ENCODE measurements at regions not wholly inside any gene's neighbourhood (a gene's known extent, or its start where the extent isn't known, plus 50 kb on each side); places are given as distances from the start of the nearest gene placed in this dataset.

DNA sequence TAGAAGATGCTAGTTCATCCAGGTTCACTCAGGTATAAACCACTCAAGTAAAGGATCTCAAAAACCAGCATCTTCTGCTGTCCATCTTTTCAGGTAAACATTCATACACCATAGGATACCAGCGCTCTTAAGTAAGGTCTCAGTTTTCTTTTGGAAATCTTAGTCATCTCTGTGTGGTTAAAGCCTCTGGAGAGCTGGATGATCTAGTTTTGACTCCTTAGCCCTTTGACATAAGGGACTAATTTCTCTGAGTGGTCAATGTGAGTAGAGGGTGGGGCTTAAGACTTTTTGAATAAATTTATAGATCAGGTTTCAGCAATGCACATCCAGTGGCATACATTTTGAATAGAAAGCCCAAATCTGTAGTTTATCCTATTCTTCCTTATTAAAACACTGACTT lies 92.3 kb downstream of the CTH start (continued):
- TF ChIP-seq YY1 (IDR thresholded peaks at IDR 0.05; ENCODE audit: extremely low read depth, insufficient replicate concordance, low read depth, low read length), result no peak
- no peak for TF ChIP-seq ZFX (IDR thresholded peaks at IDR 0.05)
- no peak for TF ChIP-seq CBX3 (IDR thresholded peaks at IDR 0.05; ENCODE audit: low read depth)
- TF ChIP-seq, protein P1, sequence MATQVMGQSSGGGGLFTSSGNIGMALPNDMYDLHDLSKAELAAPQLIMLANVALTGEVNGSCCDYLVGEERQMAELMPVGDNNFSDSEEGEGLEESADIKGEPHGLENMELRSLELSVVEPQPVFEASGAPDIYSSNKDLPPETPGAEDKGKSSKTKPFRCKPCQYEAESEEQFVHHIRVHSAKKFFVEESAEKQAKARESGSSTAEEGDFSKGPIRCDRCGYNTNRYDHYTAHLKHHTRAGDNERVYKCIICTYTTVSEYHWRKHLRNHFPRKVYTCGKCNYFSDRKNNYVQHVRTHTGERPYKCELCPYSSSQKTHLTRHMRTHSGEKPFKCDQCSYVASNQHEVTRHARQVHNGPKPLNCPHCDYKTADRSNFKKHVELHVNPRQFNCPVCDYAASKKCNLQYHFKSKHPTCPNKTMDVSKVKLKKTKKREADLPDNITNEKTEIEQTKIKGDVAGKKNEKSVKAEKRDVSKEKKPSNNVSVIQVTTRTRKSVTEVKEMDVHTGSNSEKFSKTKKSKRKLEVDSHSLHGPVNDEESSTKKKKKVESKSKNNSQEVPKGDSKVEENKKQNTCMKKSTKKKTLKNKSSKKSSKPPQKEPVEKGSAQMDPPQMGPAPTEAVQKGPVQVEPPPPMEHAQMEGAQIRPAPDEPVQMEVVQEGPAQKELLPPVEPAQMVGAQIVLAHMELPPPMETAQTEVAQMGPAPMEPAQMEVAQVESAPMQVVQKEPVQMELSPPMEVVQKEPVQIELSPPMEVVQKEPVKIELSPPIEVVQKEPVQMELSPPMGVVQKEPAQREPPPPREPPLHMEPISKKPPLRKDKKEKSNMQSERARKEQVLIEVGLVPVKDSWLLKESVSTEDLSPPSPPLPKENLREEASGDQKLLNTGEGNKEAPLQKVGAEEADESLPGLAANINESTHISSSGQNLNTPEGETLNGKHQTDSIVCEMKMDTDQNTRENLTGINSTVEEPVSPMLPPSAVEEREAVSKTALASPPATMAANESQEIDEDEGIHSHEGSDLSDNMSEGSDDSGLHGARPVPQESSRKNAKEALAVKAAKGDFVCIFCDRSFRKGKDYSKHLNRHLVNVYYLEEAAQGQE (IDR thresholded peaks at IDR 0.05; ENCODE audit: low read depth), result no peak
- TF ChIP-seq EZH2 (IDR thresholded peaks at IDR 0.05), result no peak
- TF ChIP-seq, protein P2, sequence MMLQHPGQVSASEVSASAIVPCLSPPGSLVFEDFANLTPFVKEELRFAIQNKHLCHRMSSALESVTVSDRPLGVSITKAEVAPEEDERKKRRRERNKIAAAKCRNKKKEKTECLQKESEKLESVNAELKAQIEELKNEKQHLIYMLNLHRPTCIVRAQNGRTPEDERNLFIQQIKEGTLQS (IDR thresholded peaks at IDR 0.05), result no peak

DNA sequence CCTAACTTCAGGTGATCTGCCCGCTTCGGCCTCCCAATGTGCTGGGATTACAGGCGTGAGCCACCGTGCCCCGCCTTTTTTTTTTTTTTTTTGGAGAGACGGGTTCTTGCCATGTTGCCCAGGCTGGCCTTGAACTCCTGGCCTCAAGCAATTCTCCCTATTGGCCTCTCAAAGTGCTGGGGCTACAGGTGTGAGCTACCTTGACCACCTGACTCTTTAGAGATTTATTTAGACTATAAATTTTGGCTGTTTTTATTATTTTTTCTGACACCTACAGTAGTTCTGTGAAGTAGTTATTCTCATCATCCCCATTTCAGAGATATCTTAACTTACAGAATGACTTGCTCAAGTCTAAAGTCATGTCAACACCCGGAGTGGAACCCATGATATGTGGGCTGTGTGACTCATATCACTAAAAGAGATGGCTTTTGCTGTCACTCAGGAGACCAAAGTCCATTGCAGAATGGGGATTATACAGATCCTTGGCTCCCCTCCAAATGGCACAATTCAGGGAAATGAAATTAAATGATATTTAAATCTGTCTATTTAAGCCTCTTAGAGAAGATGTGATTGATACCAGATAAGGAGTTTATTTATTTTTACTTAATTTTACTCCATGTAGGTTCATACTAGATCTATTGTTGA lies 93.2 kb downstream of the CTH start:
- Histone ChIP-seq H3K9ac (ENCODE audit: low read length) (no peak overlapping the region), H3K79me2 (ENCODE audit: insufficient read depth, low read length) (no peaks in the 10 kb centered on the region), H3K27ac (ENCODE audit: low read depth, low read length) (no peak overlapping the region), H3K27me3 (ENCODE audit: insufficient read depth, low read length) (no peaks in the 10 kb centered on the region), H3K4me1 (ENCODE audit: control insufficient read depth in 1 of 2, insufficient read depth in 2 of 2, low read length in 2 of 2) (peaks cover 0 to 2% of the 10 kb centered on the region in 2 experiments; a peak in 1 of 4 replicates), H3K36me3 (ENCODE audit: control insufficient read depth in 1 of 2, insufficient read depth in 2 of 2, low read length in 2 of 2) (no peaks in the 10 kb centered on the region), H4K20me1 (ENCODE audit: insufficient read depth) (no peaks in the 10 kb centered on the region), H3K9me2 (ENCODE audit: insufficient read depth) (no peaks in the 10 kb centered on the region), H2AFZ (ENCODE audit: low read depth, low read length, poor library complexity, severe bottlenecking) (no peak overlapping the region), H3K4me3 (replicated peaks in 1 of 2; ENCODE audit: low read depth in 1 of 2, low read length in 2 of 2) (no peak overlapping the region), H3K9me3 (ENCODE audit: control insufficient read depth in 1 of 2, insufficient read depth in 1 of 2, low read depth in 1 of 2, low read length in 2 of 2) (no peaks in the 10 kb centered on the region), H3K4me2 (ENCODE audit: low read length) (no peak overlapping the region; the same call in 1 of the 2 replicates)
- no peak for TF ChIP-seq RAD21 (IDR thresholded peaks at IDR 0.05; ENCODE audit: low read depth)
- TF ChIP-seq FOSL1 (IDR thresholded peaks at IDR 0.05; ENCODE audit: low read depth), result no peak
- TF ChIP-seq, protein P3, sequence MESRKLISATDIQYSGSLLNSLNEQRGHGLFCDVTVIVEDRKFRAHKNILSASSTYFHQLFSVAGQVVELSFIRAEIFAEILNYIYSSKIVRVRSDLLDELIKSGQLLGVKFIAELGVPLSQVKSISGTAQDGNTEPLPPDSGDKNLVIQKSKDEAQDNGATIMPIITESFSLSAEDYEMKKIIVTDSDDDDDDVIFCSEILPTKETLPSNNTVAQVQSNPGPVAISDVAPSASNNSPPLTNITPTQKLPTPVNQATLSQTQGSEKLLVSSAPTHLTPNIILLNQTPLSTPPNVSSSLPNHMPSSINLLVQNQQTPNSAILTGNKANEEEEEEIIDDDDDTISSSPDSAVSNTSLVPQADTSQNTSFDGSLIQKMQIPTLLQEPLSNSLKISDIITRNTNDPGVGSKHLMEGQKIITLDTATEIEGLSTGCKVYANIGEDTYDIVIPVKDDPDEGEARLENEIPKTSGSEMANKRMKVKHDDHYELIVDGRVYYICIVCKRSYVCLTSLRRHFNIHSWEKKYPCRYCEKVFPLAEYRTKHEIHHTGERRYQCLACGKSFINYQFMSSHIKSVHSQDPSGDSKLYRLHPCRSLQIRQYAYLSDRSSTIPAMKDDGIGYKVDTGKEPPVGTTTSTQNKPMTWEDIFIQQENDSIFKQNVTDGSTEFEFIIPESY (IDR thresholded peaks at IDR 0.05; ENCODE audit: extremely low read depth, insufficient replicate concordance, low read length), result no peak
- no peak for TF ChIP-seq POLR2AphosphoS5 (IDR thresholded peaks at IDR 0.05; ENCODE audit: low read depth, low read length)
- no peak for TF ChIP-seq CEBPB (IDR thresholded peaks at IDR 0.05; ENCODE audit: low read depth)
- TF ChIP-seq, protein P4, sequence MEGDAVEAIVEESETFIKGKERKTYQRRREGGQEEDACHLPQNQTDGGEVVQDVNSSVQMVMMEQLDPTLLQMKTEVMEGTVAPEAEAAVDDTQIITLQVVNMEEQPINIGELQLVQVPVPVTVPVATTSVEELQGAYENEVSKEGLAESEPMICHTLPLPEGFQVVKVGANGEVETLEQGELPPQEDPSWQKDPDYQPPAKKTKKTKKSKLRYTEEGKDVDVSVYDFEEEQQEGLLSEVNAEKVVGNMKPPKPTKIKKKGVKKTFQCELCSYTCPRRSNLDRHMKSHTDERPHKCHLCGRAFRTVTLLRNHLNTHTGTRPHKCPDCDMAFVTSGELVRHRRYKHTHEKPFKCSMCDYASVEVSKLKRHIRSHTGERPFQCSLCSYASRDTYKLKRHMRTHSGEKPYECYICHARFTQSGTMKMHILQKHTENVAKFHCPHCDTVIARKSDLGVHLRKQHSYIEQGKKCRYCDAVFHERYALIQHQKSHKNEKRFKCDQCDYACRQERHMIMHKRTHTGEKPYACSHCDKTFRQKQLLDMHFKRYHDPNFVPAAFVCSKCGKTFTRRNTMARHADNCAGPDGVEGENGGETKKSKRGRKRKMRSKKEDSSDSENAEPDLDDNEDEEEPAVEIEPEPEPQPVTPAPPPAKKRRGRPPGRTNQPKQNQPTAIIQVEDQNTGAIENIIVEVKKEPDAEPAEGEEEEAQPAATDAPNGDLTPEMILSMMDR (IDR thresholded peaks at IDR 0.05 in 2 of 3, conservative IDR thresholded peaks at IDR 0.05 in 1 of 3; ENCODE audit: borderline replicate concordance in 1 of 3, insufficient read depth in 1 of 3, low read depth in 2 of 3, low read length in 2 of 3), result no peak
- TF ChIP-seq TCF7L2 (IDR thresholded peaks at IDR 0.05; ENCODE audit: borderline replicate concordance, extremely low read depth, insufficient read depth, insufficient read length), result no peak
- no peak for TF ChIP-seq POLR2A (IDR thresholded peaks at IDR 0.05; ENCODE audit: borderline replicate concordance, extremely low read depth, insufficient read depth, insufficient read length)
- no peak for TF ChIP-seq EGR1 (IDR thresholded peaks at IDR 0.05; ENCODE audit: low read depth)
- TF ChIP-seq EZH2 (IDR thresholded peaks at IDR 0.05), result no peak
- TF ChIP-seq CBX3 (IDR thresholded peaks at IDR 0.05; ENCODE audit: low read depth), result no peak
- intact Hi-C loops (cut with micrococcal nuclease), result no loop called here
- ATAC-seq (no peak), DNase-seq (ENCODE audit: low read depth, low spot score) (no peak)
- CTCF ChIA-PET, result no interaction called here
- RAD21 ChIA-PET (ENCODE audit: low non-redundant PET in 1 of 2, low total read pairs in 2 of 2, uncharacterized antibody in 2 of 2, unreplicated experiment in 2 of 2), result no interaction called here
- POLR2A ChIA-PET, result no interaction called here
- BruUV-seq (replicated peaks), result no TSS peak

All from HCT116 (cell line).